ENCODE measurements at regions not wholly inside any gene's neighbourhood (a gene's known extent, or its start where the extent isn't known, plus 50 kb on each side); places are given as distances from the start of the nearest gene placed in this dataset.

GRCh38 chr9:32304495-32304894 is 79.9 kb upstream of the ACO1 start:
- TF ChIP-seq CTCF (IDR thresholded peaks at IDR 0.05) (no peak), POLR2A (IDR thresholded peaks at IDR 0.05) (no peak)

All from thyroid gland (tissue), 4 donors.